Activated CD4-positive, alpha-beta T cell treated with anti-CD3 and anti-CD28 coated beads, Interleukin-2, amount 10 ng/mL, durations not matched to agents 7 days and 5 days (primary cell): ENCODE measurements at regions not wholly inside any gene's neighbourhood (a gene's known extent, or its start where the extent isn't known, plus 50 kb on each side); places are given as distances from the start of the nearest gene placed in this dataset.

ENCODE experiments used
- CTCF ChIA-PET: fragments of 350-600 bp; sonication (Branson Sonifier 250); formaldehyde crosslinking; loops from one replicate; lab custom pipeline; 2021; ENCODE audit warnings: antibody characterized with exemption; lab: Charles Lee
- POLR2A ChIA-PET: fragments of 350-600 bp; sonication (Branson Sonifier 250); formaldehyde crosslinking; loops from one replicate; lab custom pipeline; 2021; ENCODE audit warnings: antibody characterized with exemption; lab: Charles Lee
- DNase-seq: peaks from one replicate; pipeline ENCODE4 v3.0.0-alpha.2; 2020
- H3K27ac Mint-ChIP-seq: one replicate; pipeline ENCODE4 v1.8.0; 2021; ENCODE audit warnings: mild to moderate bottlenecking, moderate library complexity, mixed read lengths
- H3K27me3 Mint-ChIP-seq: one replicate; pipeline ENCODE4 v1.8.0; 2021; ENCODE audit warnings: mixed read lengths
- H3K36me3 Mint-ChIP-seq: one replicate; pipeline ENCODE4 v1.8.0; 2021; ENCODE audit warnings: low read depth, mixed read lengths
- H3K4me1 Mint-ChIP-seq: one replicate; pipeline ENCODE4 v1.8.0; 2021; ENCODE audit warnings: mixed read lengths
- H3K4me3 Mint-ChIP-seq: one replicate; pipeline ENCODE4 v1.8.0; 2021; ENCODE audit warnings: mild to moderate bottlenecking, moderate library complexity, mixed read lengths
- H3K9me3 Mint-ChIP-seq: one replicate; pipeline ENCODE4 v1.8.0; 2021; ENCODE audit warnings: mixed read lengths

- Mint-ChIP-seq H3K27me3 (no peaks in the 10 kb centered on the region), H3K36me3 (no peaks in the 10 kb centered on the region), H3K4me1 (no peaks in the 10 kb centered on the region), H3K9me3 (peaks cover 10% of the 10 kb centered on the region), H3K27ac (no peak overlapping the region), H3K4me3 (no peak overlapping the region)
- POLR2A ChIA-PET = no interaction called here
- CTCF ChIA-PET = no interaction called here
- DNase-seq = no peak
These were observed 185.0 kb downstream of the SEMA6A start for GRCh38 chr5:116389601-116390000.

DNA sequence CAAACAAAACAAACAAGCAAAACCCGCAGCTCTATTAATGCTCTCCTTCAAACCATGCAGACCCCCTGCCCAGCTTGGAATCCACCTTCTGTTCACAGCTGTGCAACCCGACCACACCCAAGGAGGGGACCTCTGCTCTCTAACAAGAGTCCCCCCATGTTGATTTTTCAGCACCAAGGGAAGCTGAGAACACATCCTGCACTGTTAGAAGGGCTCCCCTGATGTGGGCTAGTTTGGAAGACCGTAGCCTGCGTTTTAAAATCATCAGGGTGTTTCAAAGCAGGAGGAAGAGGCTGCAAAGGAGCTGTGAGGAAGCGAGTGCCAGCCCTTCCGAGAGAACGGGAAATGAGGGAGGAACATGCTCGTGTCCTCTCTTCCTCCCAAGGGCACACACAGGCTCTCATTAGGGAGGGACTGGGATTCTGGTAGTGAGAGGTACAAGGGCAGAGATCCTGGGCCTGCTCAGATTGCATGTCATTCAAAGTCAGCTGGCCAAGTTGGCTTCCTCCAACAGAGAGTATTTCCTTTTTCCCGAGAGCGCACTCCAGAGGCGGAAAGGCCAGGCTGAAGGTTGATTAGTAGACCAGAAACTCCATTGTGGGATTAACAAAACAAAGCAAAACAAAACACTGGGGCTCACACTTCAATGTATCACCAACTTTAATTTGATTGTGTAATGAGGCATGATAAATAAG is 185.9 kb downstream of the SEMA6A start:
- Mint-ChIP-seq H3K9me3 (peaks cover 10% of the 10 kb centered on the region), H3K27me3 (no peaks in the 10 kb centered on the region), H3K36me3 (no peaks in the 10 kb centered on the region), H3K4me1 (no peaks in the 10 kb centered on the region), H3K27ac (no peak overlapping the region), H3K4me3 (no peak overlapping the region)
- CTCF ChIA-PET = interaction anchor here (1.9 kb wide), 1 partner anchor 13 kb away, joined by 4 read pairs; no protein-coding TSS in a partner anchor
- no peak for DNase-seq
- POLR2A ChIA-PET = no interaction called here

DNA sequence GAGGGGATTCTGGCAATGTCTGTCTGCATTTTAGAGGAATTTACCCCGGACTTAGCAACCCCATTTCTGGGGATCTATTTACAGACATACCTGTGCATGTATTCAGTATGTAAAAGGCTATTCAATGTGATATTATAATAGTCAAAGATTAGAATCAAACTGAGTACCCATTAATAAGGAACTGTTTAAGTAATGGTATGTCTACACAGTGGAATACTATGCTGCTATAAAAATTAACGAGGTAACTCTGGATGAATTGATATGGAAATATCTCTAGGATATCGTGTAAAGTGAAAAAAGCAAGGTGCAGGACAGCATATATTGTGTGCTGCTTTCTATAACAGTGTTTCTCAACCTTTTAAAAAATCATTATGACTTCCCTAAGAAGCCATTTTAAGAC is 186.9 kb downstream of the SEMA6A start:
- DNase-seq = no peak
- H3K36me3 Mint-ChIP-seq = no peaks in the 10 kb centered on the region
- H3K4me3 Mint-ChIP-seq = no peak overlapping the region
- peaks cover 10% of the 10 kb centered on the region for H3K9me3 Mint-ChIP-seq
- ChIA-PET CTCF (interaction anchor here (0.8 to 1.9 kb wide), 2 partner anchors 14 to 63 kb away, joined by 3 to 4 read pairs; no protein-coding TSS in a partner anchor), POLR2A (no interaction called here)
- H3K27ac Mint-ChIP-seq = no peak overlapping the region
- H3K27me3 Mint-ChIP-seq = no peaks in the 10 kb centered on the region
- H3K4me1 Mint-ChIP-seq = no peaks in the 10 kb centered on the region

- DNase-seq = no peak
- ChIA-PET POLR2A (no interaction called here), CTCF (interaction anchor here (1.9 kb wide), 1 partner anchor 15 kb away, joined by 4 read pairs; no protein-coding TSS in a partner anchor)
- Mint-ChIP-seq H3K4me1 (no peaks in the 10 kb centered on the region), H3K9me3 (peaks cover 10% of the 10 kb centered on the region), H3K4me3 (no peak overlapping the region), H3K36me3 (no peaks in the 10 kb centered on the region), H3K27me3 (no peaks in the 10 kb centered on the region), H3K27ac (no peak overlapping the region)
These were observed 188.0 kb downstream of the SEMA6A start for GRCh38 chr5:116386633-116387032.

- no peaks in the 10 kb centered on the region for H3K27me3 Mint-ChIP-seq
- ChIA-PET CTCF (no interaction called here), POLR2A (no interaction called here)
- no peaks in the 10 kb centered on the region for H3K4me1 Mint-ChIP-seq
- H3K4me3 Mint-ChIP-seq = no peak overlapping the region
- H3K9me3 Mint-ChIP-seq = peaks cover 6% of the 10 kb centered on the region
- H3K36me3 Mint-ChIP-seq = no peaks in the 10 kb centered on the region
- no peak overlapping the region for H3K27ac Mint-ChIP-seq
- no peak for DNase-seq
These were observed 191.8 kb downstream of the SEMA6A start for GRCh38 chr5:116382874-116383266.

DNA sequence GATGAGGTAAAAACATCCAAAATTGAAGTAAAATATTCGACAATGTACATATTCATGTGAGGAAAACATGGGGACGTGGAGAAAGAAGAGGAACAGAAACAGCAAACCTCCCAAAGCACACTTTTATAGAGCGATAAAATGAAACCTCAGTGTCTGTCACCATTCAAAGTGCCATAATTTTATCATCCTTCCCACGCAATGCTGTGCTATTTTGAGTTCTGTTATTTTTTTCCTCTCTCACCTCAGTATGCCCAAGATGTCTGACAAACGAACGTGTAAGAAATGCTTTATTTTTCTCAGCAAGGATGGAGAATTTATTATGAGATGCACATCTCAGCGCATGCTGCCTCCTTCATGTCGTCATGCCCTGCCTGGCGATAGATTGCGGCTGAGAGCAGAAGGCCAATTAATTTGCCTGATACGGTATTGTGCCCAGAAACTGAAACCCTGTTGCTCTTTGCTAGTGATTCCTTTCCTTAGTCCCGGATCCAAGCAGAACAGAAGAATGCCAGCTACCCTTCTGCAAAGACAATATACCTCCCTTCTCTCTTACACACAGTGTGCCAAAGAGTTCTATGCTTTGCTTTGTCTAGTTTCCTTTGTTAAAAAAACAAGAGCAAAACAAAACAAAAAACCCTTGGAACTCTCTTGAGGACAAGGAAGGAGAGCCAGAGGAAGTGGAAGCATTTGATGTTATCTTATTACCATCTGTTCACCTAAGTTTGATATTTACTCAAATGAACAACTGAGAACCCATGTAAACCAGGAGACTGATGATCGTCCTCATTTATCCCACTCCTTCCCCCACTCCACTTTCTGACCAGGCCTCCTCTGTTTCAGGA is 192.4 kb downstream of the SEMA6A start:
- Mint-ChIP-seq H3K4me1 (no peaks in the 10 kb centered on the region), H3K9me3 (peaks cover 2% of the 10 kb centered on the region), H3K4me3 (no peak overlapping the region), H3K27ac (no peak overlapping the region), H3K27me3 (no peaks in the 10 kb centered on the region), H3K36me3 (no peaks in the 10 kb centered on the region)
- POLR2A ChIA-PET = no interaction called here
- CTCF ChIA-PET = no interaction called here
- DNase-seq = no peak

GRCh38 chr5:116381201-116381600 is 193.4 kb downstream of the SEMA6A start:
- Mint-ChIP-seq H3K36me3 (no peaks in the 10 kb centered on the region), H3K4me1 (no peaks in the 10 kb centered on the region), H3K27ac (no peak overlapping the region), H3K9me3 (peaks cover 2% of the 10 kb centered on the region), H3K4me3 (no peak overlapping the region), H3K27me3 (no peaks in the 10 kb centered on the region)
- CTCF ChIA-PET = no interaction called here
- POLR2A ChIA-PET = no interaction called here
- no peak for DNase-seq

- DNase-seq = no peak
- Mint-ChIP-seq H3K9me3 (no peaks in the 10 kb centered on the region), H3K4me3 (no peak overlapping the region), H3K36me3 (no peaks in the 10 kb centered on the region), H3K27me3 (no peaks in the 10 kb centered on the region), H3K27ac (no peak overlapping the region), H3K4me1 (no peaks in the 10 kb centered on the region)
- CTCF ChIA-PET = no interaction called here
- POLR2A ChIA-PET = no interaction called here
These were observed 194.0 kb downstream of the SEMA6A start for GRCh38 chr5:116380621-116381020.

DNA sequence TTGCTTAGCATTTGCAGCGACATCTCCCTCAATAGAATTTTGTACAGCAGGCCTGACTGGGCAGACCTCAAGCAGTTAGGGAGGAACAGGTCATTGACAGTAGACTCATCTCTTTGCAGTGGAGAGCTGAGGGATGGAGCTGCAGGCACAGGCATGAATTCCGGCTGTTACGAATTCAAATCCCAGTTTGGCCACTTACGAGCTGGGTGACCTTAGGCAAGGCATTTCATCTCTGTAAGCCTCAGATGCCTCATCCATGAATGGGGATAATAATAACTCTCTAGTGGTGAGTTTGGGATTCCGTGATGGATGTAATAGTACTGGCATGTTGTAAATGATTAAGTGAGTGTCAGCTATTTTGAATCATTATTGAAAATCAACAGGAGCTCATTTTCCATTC is 195.3 kb downstream of the SEMA6A start:
- POLR2A ChIA-PET = no interaction called here
- CTCF ChIA-PET = interaction anchor here (0.6 kb wide), 1 partner anchor 19 kb away, joined by 3 read pairs; no protein-coding TSS in a partner anchor

DNA sequence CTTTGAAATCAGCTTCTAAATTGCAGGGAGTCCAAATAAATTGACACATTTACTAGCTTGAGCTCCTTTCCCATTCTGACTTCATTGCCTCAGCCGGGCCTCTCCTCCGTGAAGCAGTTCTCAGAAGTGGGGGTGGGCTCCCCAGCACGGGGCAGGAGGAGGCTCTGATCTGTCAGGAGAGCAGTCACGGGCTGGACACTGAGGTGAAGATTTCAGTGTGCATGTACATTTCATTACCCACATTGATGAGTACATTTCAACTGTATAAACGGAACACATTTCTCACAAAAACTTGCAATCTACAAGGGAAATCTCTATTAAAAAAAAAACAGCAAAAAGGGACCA is 195.9 kb downstream of the SEMA6A start:
- Mint-ChIP-seq H3K36me3 (no peaks in the 10 kb centered on the region), H3K27ac (no peak overlapping the region), H3K4me1 (no peaks in the 10 kb centered on the region), H3K4me3 (no peak overlapping the region), H3K9me3 (no peaks in the 10 kb centered on the region), H3K27me3 (no peaks in the 10 kb centered on the region)
- POLR2A ChIA-PET = no interaction called here
- no peak for DNase-seq
- CTCF ChIA-PET = no interaction called here

More for the DNA sequence above, 195.3 kb downstream of the SEMA6A start:
- DNase-seq = no peak
- Mint-ChIP-seq H3K27ac (no peak overlapping the region), H3K4me1 (no peaks in the 10 kb centered on the region), H3K27me3 (no peaks in the 10 kb centered on the region), H3K4me3 (no peak overlapping the region), H3K36me3 (no peaks in the 10 kb centered on the region), H3K9me3 (no peaks in the 10 kb centered on the region)

- Mint-ChIP-seq H3K27ac (no peak overlapping the region), H3K4me3 (no peak overlapping the region), H3K27me3 (no peaks in the 10 kb centered on the region), H3K4me1 (no peaks in the 10 kb centered on the region), H3K36me3 (no peaks in the 10 kb centered on the region), H3K9me3 (no peaks in the 10 kb centered on the region)
- ChIA-PET CTCF (no interaction called here), POLR2A (no interaction called here)
- no peak for DNase-seq
These were observed 196.4 kb downstream of the SEMA6A start for GRCh38 chr5:116378007-116378776.

GRCh38 chr5:116377276-116378006 is 197.2 kb downstream of the SEMA6A start:
- no peak for DNase-seq
- H3K4me1 Mint-ChIP-seq = no peaks in the 10 kb centered on the region
- no peaks in the 10 kb centered on the region for H3K27me3 Mint-ChIP-seq
- ChIA-PET CTCF (no interaction called here), POLR2A (no interaction called here)
- no peak overlapping the region for H3K4me3 Mint-ChIP-seq
- H3K9me3 Mint-ChIP-seq = no peaks in the 10 kb centered on the region
- no peaks in the 10 kb centered on the region for H3K36me3 Mint-ChIP-seq
- H3K27ac Mint-ChIP-seq = no peak overlapping the region
